NCI-H82 (cell line): ENCODE measurements at regions not wholly inside any gene's neighbourhood (a gene's known extent, or its start where the extent isn't known, plus 50 kb on each side); places are given as distances from the start of the nearest gene placed in this dataset.

ENCODE experiments used
- DNase-seq: peaks from one replicate; lab custom pipeline; 2025; lab: John Stamatoyannopoulos, UW

DNA sequence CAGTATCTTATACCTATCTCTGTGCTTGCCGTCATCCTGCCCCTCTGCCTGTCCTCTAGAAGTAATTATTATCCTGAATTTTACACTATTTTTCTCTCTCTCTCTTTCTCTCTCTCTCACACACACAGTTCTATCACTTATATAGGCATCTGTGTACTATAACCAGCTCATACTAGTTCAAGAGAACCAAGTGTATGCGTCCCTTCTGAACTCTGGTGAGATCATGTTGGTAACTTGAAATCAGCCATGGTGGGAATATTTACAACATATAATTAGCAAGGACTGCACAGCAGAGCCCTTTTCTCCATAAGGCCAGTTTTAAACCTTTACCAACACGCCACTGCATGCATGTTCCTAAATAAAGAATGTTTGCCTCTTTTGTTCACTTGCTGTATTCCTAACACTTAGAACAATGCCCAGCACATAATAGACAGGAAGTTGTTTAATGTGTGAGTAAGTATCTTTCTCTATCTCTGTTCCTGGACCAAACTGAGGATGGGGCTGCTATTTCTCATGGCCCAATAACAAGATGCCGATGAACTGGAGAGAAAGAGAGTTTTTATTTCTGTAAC lies 51.1 kb upstream of the IL21 start:
- no peak for DNase-seq

DNA sequence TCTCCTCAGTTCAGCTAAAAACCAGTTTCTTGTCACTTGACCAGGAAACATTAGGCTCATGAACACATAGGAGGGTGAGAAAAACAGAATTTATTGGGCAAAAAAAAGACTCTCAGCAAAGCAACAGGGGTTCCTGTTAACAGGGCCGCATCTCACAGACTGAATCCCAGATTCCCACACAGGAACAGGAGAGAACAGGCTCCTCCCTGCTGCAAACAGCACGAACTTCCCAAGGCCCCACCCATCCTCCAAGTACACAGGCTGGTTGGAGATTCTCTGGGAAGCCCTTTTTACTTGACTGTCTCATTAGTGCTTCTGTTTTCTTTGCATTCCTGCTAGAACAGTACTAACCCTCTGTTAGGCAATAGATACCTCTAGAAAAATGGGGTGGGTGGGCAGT lies 52.4 kb upstream of the IL21 start:
- DNase-seq: no peak

GRCh38 chr4:122674371-122674770 lies 53.5 kb upstream of the IL21 start:
- DNase-seq: no peak

DNA sequence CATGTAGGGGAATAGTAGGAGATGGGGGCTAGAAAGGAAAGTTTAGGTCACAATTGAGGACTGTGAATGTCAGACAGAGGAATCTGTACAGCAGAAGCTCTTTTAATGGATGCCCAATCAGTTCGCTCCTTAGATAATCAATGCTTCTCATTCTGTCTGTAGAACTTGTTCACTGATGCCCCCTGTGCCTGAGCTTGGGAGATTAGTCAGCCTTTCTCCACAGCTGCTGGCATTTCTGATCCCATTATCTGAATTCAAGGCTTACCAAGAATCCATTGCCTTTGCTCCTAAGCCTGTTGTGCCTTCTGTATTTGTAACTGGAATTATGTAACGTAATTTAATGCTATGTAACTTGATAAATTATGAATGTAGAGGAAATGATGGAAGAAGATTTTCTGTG lies 53.2 kb upstream of the BBS12 start:
- peak; percentile 92 for DNase-seq

DNA sequence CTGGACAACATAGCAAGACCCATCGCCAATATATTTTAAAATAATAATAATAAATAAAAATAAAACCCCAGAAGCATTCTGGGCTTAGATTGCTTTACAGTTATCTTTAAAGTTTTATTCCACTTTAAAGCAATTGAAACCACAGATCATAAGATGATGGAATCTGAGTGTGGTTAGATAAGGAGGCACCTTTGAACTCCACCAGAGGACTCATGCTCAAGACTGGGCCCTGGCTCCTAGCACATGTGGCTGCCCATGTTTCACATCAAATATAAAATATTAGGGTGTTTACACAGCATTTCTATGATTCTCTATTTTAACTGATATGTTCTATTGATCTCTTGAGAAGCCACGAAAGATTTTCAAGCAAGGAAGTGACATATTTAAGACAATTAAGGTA lies 52.6 kb upstream of the BBS12 start:
- no peak for DNase-seq

GRCh38 chr4:122681568-122681967 lies 50.9 kb upstream of the BBS12 start:
- DNase-seq: no peak
